Endodermal cell (in vitro differentiated cells): ENCODE measurements at regions not wholly inside any gene's neighbourhood (a gene's known extent, or its start where the extent isn't known, plus 50 kb on each side); places are given as distances from the start of the nearest gene placed in this dataset.

Experiments used
- DNase-seq: peaks from one replicate; pipeline ENCODE4 v3.0.0-alpha.2; 2017
- H3K27ac ChIP-seq: 2 replicates; pipeline ENCODE4 v1.5.1; 2013; ENCODE audit warnings: mild to moderate bottlenecking, low read depth, low read length, moderate library complexity
- H3K27me3 ChIP-seq: 2 replicates; pipeline ENCODE4 v1.6.1; 2013; ENCODE audit warnings: mild to moderate bottlenecking, low read length, moderate library complexity; ENCODE audit not compliant: insufficient read depth, control insufficient read depth, poor library complexity, severe bottlenecking
- H3K36me3 ChIP-seq: 2 replicates; pipeline ENCODE4 v1.7.0; 2013; ENCODE audit warnings: mild to moderate bottlenecking, low read length, moderate library complexity; ENCODE audit not compliant: control insufficient read depth, insufficient read depth
- H3K4me1 ChIP-seq: one replicate; pipeline ENCODE4 v1.7.0; 2013; ENCODE audit warnings: low read length; ENCODE audit not compliant: control insufficient read depth, insufficient read depth
- H3K4me3 ChIP-seq: 2 replicates; pipeline ENCODE4 v1.5.1; 2013; ENCODE audit warnings: mild to moderate bottlenecking, low read length, moderate library complexity
- H3K9ac ChIP-seq: 2 replicates; pipeline ENCODE4 v1.6.1; 2013; ENCODE audit warnings: mild to moderate bottlenecking, low read length, moderate library complexity; ENCODE audit not compliant: poor library complexity, severe bottlenecking; ENCODE audit errors: extremely low read depth
- H3K9me3 ChIP-seq: 2 replicates; pipeline ENCODE4 v1.6.1; 2013; ENCODE audit warnings: mild to moderate bottlenecking, low read length, moderate library complexity; ENCODE audit not compliant: control insufficient read depth
- H3K27ac Mint-ChIP-seq: 2 replicates; pipeline ENCODE4 v1.8.0; 2020; ENCODE audit warnings: mixed read lengths
- H3K27me3 Mint-ChIP-seq: 2 replicates; pipeline ENCODE4 v1.8.0; 2021; ENCODE audit warnings: mild to moderate bottlenecking, mixed read lengths; ENCODE audit not compliant: insufficient read depth
- H3K36me3 Mint-ChIP-seq: 2 replicates; pipeline ENCODE4 v1.8.0; 2020; ENCODE audit warnings: low read depth, mixed read lengths
- H3K4me1 Mint-ChIP-seq: 2 replicates; pipeline ENCODE4 v1.8.0; 2020; ENCODE audit warnings: mixed read lengths
- H3K4me3 Mint-ChIP-seq: 2 replicates; pipeline ENCODE4 v1.8.0; 2020; ENCODE audit warnings: mild to moderate bottlenecking, moderate library complexity, mixed read lengths
- H3K9me3 Mint-ChIP-seq: 2 replicates; pipeline ENCODE4 v1.8.0; 2020; ENCODE audit warnings: mild to moderate bottlenecking, mixed read lengths
- WGBS, 2 experiments: methylation state at CpG; one replicate each; pipeline versions ENCODE4 v1.1.5 to v1.1.7; 2013; ENCODE audit warnings: missing lambda C conversion rate in 2 of 2, mixed read lengths in 1 of 2; ENCODE audit not compliant: insufficient coverage in 1 of 2, insufficient read length in 1 of 2; 5-methylcytosine and 5-hydroxymethylcytosine counted together
- TF ChIP-seq, protein P1 (sequence below): fragments of 200-600 bp; sonication (generic); conservative IDR thresholded peaks from 2 replicates; pipeline ENCODE4 v1.5.0; 2021; ENCODE audit warnings: antibody characterized with exemption, mild to moderate bottlenecking

DNA sequence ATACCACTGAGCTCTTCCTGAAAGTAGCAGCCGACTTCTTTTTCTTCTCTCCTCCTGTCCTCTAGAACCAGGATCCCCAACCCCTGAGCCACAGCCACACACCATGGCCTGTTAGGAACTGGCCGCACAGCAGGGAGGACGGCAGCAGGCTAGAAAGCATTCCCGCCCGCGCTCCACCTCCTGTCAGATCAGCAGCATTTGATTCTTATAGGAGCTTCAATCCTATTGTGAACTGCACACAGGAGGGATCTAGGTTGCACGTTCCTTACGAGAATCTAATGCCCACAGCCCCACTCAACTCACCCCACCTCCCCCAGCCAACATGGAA, 179.1 kb upstream of the SH3BP4 start:
- WGBS, 2 experiments = 68 to 86% methylated on average over 4 to 8 of the region's 8 CpGs
- peaks cover 31% of the 10 kb centered on the region for H3K4me1 Mint-ChIP-seq

DNA sequence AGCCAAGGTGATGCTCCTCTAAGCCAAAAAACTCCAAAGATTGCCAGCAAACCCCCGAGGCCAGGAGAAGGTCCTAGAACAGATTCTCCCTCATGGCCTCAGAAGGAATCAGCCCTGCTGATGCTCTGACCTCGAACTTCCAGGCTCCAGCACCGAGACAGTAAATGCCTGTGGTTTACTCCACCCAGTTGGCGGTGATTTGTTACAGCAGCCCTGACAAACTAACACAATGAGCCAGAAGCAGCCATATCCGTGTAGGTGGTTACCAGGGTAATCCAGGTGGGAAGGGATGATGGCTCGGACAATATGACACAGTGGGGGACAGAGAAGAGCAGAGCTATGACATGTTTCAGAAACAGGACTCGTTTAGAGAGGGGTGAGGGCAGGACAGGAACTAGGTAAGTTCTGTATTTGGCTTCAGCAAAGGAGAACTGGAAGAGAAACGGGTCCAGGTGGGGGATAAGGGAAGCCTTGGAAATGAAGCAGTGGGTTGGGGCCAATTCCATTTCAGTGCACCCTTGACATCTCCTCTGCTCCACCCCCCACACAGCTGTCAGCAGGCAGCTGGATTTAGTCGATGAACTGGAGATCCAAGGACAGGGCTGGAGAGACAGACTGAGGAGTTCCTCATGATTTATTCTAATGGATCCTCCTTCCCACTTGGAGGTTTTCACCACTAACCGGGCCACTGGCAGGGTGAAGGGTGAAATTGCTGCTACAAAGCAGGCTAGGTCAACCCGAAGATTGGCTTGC, 179.7 kb upstream of the SH3BP4 start:
- H3K4me1 Mint-ChIP-seq = peaks cover 31% of the 10 kb centered on the region
- 87% methylated on average over 5 to 11 of the region's 11 CpGs for WGBS, 2 experiments
- Histone ChIP-seq H3K36me3 (no peaks in the 10 kb centered on the region), H3K4me3 (no peak overlapping the region), H3K9me3 (no peaks in the 10 kb centered on the region), H3K9ac (no peak overlapping the region), H3K27me3 (no peaks in the 10 kb centered on the region), H3K27ac (no peak overlapping the region), H3K4me1 (no peaks in the 10 kb centered on the region)
- peaks cover 5% of the 10 kb centered on the region for H3K9me3 Mint-ChIP-seq
- TF ChIP-seq, protein P1, sequence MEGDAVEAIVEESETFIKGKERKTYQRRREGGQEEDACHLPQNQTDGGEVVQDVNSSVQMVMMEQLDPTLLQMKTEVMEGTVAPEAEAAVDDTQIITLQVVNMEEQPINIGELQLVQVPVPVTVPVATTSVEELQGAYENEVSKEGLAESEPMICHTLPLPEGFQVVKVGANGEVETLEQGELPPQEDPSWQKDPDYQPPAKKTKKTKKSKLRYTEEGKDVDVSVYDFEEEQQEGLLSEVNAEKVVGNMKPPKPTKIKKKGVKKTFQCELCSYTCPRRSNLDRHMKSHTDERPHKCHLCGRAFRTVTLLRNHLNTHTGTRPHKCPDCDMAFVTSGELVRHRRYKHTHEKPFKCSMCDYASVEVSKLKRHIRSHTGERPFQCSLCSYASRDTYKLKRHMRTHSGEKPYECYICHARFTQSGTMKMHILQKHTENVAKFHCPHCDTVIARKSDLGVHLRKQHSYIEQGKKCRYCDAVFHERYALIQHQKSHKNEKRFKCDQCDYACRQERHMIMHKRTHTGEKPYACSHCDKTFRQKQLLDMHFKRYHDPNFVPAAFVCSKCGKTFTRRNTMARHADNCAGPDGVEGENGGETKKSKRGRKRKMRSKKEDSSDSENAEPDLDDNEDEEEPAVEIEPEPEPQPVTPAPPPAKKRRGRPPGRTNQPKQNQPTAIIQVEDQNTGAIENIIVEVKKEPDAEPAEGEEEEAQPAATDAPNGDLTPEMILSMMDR = no peak
- DNase-seq = no peak
- H3K4me3 Mint-ChIP-seq = no peak overlapping the region
- H3K27ac Mint-ChIP-seq = no peak overlapping the region
- H3K27me3 Mint-ChIP-seq = no peaks in the 10 kb centered on the region
- no peaks in the 10 kb centered on the region for H3K36me3 Mint-ChIP-seq

More for the DNA sequence above, 179.1 kb upstream of the SH3BP4 start:
- no peaks in the 10 kb centered on the region for H3K36me3 ChIP-seq
- Mint-ChIP-seq H3K4me3 (no peak overlapping the region), H3K27ac (no peak overlapping the region), H3K36me3 (no peaks in the 10 kb centered on the region), H3K9me3 (peaks cover 5% of the 10 kb centered on the region), H3K27me3 (peaks cover 3% of the 10 kb centered on the region)
- peak; percentile 66 for DNase-seq
- H3K9me3 ChIP-seq = no peaks in the 10 kb centered on the region
- no peaks in the 10 kb centered on the region for H3K4me1 ChIP-seq
- TF ChIP-seq, protein P1 = no peak
- H3K27ac ChIP-seq = no peak overlapping the region
- H3K27me3 ChIP-seq = no peaks in the 10 kb centered on the region
- no peak overlapping the region for H3K9ac ChIP-seq
- H3K4me3 ChIP-seq = no peak overlapping the region

DNA sequence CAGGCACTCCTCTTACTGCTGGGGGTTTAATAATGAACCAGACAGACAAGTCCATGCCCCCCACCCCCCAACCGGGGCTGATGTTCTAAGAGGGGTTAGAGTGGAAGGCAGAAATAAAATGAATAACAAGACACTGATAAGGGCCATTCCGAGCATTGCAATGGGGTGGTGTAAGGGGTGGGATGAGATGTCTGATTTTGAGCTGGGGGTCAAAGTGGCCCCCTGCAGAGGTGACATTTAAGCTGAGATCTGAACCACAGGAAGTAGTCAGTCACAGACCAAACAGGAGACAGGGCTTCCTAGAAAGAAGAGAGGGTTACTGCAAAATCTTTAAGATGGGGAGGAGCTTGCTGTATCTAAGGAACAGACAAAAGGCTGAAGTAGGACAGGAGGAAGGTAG, 180.6 kb upstream of the SH3BP4 start:
- H3K36me3 Mint-ChIP-seq = no peaks in the 10 kb centered on the region
- H3K4me3 Mint-ChIP-seq = no peak overlapping the region
- peaks cover 5% of the 10 kb centered on the region for H3K9me3 Mint-ChIP-seq
- peaks cover 31% of the 10 kb centered on the region for H3K4me1 Mint-ChIP-seq
- no peak overlapping the region for H3K4me3 ChIP-seq
- H3K36me3 ChIP-seq = no peaks in the 10 kb centered on the region
- no peak overlapping the region for H3K9ac ChIP-seq
- H3K27me3 ChIP-seq = no peaks in the 10 kb centered on the region
- H3K4me1 ChIP-seq = no peaks in the 10 kb centered on the region
- DNase-seq = no peak
- WGBS, 2 experiments = 71 to 90% methylated on average over 1 to 2 of the region's 2 CpGs
- H3K9me3 ChIP-seq = no peaks in the 10 kb centered on the region
- TF ChIP-seq, protein P1 = no peak
- no peak overlapping the region for H3K27ac ChIP-seq
- H3K27me3 Mint-ChIP-seq = no peaks in the 10 kb centered on the region
- H3K27ac Mint-ChIP-seq = peak overlapping the region; percentile 46
